LNCAP (cell line): ENCODE measurements at regions not wholly inside any gene's neighbourhood (a gene's known extent, or its start where the extent isn't known, plus 50 kb on each side); places are given as distances from the start of the nearest gene placed in this dataset.

Experiments used
- TF ChIP-seq, protein P1 (sequence below): fragments of 450-650 bp; IDR thresholded peaks from 2 replicates; pipeline ENCODE4 v1.5.1; 2017; ENCODE audit warnings: mild to moderate bottlenecking

DNA sequence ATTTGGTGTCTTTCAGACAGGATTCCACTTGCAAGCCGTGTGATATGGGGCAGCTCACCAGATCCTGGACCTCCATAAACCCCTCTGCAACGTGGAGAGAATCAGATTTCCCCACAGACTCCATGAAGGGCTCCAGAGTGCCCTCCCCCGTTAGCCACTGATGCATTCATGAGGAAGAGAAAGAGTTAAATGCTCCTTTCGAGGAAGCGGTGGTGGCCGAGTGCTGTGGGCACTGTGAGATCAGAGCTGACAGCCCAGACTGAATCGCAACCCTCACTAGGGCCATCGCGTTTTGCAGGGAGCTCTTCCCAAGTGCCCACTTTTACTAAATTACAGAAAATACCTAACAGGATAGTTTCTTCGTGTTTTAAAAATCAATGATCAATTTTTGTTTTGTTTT lies 226.3 kb upstream of the ZNF32 start:
- TF ChIP-seq, protein P1, sequence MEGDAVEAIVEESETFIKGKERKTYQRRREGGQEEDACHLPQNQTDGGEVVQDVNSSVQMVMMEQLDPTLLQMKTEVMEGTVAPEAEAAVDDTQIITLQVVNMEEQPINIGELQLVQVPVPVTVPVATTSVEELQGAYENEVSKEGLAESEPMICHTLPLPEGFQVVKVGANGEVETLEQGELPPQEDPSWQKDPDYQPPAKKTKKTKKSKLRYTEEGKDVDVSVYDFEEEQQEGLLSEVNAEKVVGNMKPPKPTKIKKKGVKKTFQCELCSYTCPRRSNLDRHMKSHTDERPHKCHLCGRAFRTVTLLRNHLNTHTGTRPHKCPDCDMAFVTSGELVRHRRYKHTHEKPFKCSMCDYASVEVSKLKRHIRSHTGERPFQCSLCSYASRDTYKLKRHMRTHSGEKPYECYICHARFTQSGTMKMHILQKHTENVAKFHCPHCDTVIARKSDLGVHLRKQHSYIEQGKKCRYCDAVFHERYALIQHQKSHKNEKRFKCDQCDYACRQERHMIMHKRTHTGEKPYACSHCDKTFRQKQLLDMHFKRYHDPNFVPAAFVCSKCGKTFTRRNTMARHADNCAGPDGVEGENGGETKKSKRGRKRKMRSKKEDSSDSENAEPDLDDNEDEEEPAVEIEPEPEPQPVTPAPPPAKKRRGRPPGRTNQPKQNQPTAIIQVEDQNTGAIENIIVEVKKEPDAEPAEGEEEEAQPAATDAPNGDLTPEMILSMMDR = no peak

DNA sequence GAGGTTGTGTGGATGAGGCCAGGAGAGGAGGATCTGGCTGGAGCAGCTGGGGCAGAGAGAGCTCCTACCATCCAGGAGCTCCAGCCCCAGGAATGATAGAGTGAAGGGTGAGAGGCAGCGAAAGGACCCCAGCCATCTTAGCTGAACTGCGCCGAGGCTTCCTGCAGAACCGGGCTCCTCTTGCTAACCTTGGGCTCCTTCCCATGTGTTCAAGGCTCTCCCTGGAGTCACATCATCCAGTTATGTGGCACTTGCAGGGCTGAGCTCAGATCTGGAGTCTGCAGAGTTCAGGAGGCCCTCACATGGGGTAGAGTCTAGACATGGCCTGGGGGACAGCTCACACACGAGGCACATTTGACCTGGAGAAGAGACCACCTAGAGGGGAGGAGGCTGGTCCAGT lies 225.0 kb upstream of the ZNF32 start:
- TF ChIP-seq, protein P1 = no peak

DNA sequence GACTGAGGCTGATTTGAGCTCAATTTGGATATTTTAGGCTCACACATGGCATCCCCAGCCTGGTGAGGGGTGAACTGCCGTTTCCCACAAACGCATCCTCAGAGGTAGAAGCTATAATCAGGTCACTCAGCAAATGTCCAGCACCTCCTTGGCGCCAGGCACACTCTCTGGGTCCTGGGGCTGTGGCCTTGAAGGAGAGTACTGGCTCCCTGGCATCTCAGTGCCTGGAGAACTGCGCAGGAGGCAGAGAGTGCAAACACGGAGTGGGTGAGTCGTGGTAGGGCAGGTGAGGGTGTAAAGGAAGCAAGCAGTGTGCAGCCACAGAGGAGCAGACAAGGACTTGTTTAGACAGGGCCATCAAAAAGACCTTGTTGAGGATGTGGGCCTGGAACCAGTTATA lies 224.0 kb upstream of the ZNF32 start:
- TF ChIP-seq, protein P1 = no peak

DNA sequence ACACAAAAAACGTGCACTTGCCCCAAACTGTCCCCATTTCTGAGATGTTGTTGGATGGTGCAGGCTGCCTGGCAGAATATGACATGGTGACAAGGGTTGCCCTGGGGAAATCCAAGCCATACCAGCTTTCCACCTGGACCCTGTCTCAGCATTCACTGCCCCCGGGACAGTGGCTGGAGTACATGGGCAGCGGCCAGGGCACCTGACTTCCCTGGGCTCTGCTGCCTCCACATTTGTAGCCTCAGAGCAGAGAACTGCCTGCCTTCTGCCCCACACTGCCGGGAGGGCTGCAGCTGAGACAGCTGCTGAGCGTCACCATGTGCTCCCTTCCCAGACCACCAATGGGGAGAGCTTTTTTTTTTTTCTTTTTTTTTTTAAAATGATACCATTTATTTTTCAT lies 222.9 kb upstream of the ZNF32 start:
- TF ChIP-seq, protein P1 = no peak

DNA sequence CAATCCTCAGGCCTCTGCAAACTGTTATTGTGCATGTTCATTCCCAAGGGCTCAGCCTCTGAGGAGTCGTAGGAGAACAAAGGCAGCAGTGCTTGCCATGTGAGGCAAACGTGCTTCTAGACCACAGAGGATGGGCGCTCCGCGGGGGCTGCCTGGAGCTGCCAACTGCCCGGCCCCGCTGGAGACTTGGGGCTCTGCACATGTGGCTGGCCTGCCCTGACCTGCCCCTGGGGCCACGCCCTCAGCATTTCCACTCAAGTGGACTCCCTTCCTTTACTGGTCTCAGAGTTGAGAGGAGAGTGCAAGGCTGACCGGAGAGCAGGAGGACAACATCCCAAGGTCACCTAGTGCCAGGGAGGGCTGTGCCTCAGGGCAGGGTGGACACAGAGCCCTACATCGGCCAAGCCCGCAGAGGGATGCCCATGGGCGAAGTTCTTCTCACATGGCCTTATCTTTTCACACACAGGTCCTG lies 222.3 kb upstream of the ZNF32 start:
- TF ChIP-seq, protein P1 = no peak

DNA sequence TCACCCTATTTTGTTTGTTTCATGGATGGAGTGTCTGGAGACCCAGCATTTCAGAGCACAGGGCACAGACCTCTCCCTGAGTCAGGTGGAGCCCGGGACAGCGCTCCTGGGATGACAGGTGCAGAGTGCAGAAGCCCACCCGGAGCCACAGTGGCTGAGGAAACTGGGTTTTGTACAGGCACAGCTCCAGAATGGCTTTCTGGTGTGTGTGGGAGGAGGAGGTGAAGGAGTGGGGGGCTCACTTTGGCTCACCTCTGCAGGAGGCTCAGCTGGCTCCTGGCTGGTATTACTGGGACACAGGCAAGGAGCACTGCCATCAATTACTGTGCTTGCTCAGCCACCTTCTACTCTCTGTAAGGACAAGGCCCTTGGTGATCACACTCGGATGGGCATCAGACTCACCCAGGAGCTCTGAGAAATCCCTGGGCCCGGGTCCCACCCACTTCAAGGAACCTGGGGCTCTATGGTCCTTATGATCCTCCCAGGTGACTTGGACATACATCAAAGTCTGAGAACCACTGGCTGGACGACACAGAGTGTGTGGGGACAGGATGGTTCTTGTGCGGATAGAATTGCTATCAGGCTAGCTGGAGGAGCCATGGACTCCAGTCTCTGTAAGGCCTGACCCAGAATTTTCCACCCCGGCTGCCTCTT lies 221.1 kb upstream of the ZNF32 start:
- TF ChIP-seq, protein P1 = no peak

DNA sequence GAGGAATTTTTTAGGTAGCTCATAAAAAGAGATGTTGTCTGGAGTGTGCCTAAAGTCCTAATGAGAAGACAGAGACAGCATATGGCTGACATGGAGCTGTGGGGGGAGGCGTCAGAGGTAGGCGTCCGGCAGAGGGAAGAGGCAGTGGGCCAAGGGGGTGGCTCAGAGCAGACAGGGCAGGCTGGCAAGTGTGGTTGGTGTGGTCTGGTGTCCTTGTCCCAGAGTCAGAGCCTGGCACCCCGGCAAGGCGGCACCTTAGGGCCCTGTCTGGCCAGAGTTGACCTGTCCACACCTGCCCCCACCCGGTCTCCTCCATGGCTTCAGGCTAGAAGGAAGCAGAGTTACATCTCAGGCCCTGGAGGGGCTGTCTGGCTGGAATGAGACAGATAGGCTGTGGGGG lies 220.3 kb upstream of the ZNF32 start:
- TF ChIP-seq, protein P1 = no peak
